Mammary epithelial cell (primary cell): ENCODE measurements at regions not wholly inside any gene's neighbourhood (a gene's known extent, or its start where the extent isn't known, plus 50 kb on each side); places are given as distances from the start of the nearest gene placed in this dataset.

Experiments
- EZH2 ChIP-seq: IDR thresholded peaks from 2 replicates; pipeline ENCODE4 v1.6.1; 2012; ENCODE audit warnings: low read length, inconsistent platforms, borderline replicate concordance
- TF ChIP-seq, protein P1 (sequence below), 2 donors: IDR thresholded peaks in 1 of 2; conservative IDR thresholded peaks in 1 of 2; 2 replicates each; pipeline ENCODE4 v1.5.1; 2011 to 2012; ENCODE audit warnings: inconsistent platforms in 2 of 2, low read length in 2 of 2, mild to moderate bottlenecking in 2 of 2, control low read depth in 1 of 2, low read depth in 1 of 2; ENCODE audit not compliant: insufficient read depth in 1 of 2; ENCODE audit errors: extremely low read depth in 1 of 2

DNA sequence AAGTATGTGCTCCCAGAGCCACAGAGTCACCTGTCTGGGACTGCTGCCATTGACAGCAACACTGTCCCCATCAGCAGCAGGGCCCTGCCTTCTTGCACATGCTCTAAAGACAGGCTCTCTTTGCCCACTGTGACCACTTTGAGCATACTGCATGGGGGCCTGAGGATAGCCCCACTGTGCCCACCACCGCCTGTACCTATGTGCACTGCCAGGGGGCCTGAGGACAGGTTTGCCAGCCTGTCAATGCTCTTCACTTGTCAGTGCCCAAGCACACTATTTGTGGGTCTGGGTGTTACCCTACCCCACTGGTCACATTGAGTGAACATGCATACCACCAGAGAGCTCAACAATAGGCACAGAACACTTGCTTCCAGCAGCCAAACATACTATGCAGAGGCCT, 1137.0 kb upstream of the FANCL start:
- TF ChIP-seq, protein P1, sequence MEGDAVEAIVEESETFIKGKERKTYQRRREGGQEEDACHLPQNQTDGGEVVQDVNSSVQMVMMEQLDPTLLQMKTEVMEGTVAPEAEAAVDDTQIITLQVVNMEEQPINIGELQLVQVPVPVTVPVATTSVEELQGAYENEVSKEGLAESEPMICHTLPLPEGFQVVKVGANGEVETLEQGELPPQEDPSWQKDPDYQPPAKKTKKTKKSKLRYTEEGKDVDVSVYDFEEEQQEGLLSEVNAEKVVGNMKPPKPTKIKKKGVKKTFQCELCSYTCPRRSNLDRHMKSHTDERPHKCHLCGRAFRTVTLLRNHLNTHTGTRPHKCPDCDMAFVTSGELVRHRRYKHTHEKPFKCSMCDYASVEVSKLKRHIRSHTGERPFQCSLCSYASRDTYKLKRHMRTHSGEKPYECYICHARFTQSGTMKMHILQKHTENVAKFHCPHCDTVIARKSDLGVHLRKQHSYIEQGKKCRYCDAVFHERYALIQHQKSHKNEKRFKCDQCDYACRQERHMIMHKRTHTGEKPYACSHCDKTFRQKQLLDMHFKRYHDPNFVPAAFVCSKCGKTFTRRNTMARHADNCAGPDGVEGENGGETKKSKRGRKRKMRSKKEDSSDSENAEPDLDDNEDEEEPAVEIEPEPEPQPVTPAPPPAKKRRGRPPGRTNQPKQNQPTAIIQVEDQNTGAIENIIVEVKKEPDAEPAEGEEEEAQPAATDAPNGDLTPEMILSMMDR (conservative IDR thresholded peaks at IDR 0.05 in 1 of 2, IDR thresholded peaks at IDR 0.05 in 1 of 2; ENCODE audit: extremely low read depth in 1 of 2, insufficient read depth in 1 of 2, low read depth in 1 of 2, low read length in 2 of 2), result no peak
- TF ChIP-seq EZH2, result no peak
